Lower lobe of right lung (tissue), 2 donors: ENCODE measurements at regions not wholly inside any gene's neighbourhood (a gene's known extent, or its start where the extent isn't known, plus 50 kb on each side); places are given as distances from the start of the nearest gene placed in this dataset.

Source experiments
- ATAC-seq, 2 donors: fragments of 200-7000 bp; cut with Tn5 transposase; one replicate each; pipeline ENCODE4 v1.9.1; 2020 to 2022; ENCODE audit warnings: mild to moderate bottlenecking in 2 of 2, moderate library complexity in 2 of 2
- DNase-seq: peaks from one replicate; pipeline ENCODE4 v3.0.0-alpha.2; 2020
- H3K27ac ChIP-seq: fragments of 200-600 bp; one replicate; pipeline ENCODE4 v1.8.0; 2022
- H3K27me3 ChIP-seq: fragments of 200-600 bp; one replicate; pipeline ENCODE4 v1.8.0; 2022; ENCODE audit warnings: low read depth
- H3K36me3 ChIP-seq: fragments of 200-600 bp; one replicate; pipeline ENCODE4 v1.8.0; 2022; ENCODE audit warnings: mild to moderate bottlenecking
- H3K4me1 ChIP-seq: fragments of 200-600 bp; one replicate; pipeline ENCODE4 v1.8.0; 2022
- H3K4me3 ChIP-seq: fragments of 200-600 bp; one replicate; pipeline ENCODE4 v1.8.0; 2022; ENCODE audit warnings: mild to moderate bottlenecking
- H3K9me3 ChIP-seq: fragments of 200-600 bp; one replicate; pipeline ENCODE4 v1.8.0; 2022
- intact Hi-C: fragments of 100-400 bp; cut with DNase I; formaldehyde crosslinking; loops from one replicate; pipeline ENCODE4 v1.11.0; 2022
- TF ChIP-seq, protein P1 (sequence below): fragments of 200-600 bp; IDR thresholded peaks from one replicate; pipeline ENCODE4 v1.8.0; 2022; ENCODE audit warnings: antibody characterized with exemption, mild to moderate bottlenecking
- donor health status: DM: no; HTN: yes; CAD: no; lungs with severe emphysema.

DNA sequence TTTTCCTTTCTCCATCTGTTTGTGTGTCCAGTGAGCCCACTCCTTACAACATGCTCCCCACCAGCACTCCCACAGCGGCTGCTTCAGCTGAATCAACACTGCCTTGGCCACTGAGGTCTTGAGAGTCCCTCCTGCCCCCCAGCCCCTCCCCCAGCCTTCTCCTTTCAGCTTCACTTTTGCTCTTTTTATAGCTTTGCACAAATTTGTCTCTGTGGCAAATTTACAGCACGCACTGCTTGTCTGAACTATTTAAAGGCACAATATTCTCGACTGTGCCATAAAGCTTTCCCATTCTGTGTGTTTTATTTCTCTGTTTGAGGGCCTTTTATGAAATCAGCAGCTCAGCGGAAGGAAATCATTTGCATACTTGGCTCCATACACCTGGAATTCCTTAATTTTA lies 579.3 kb downstream of the TOX3 start:
- H3K27ac ChIP-seq, result no peak overlapping the region
- H3K9me3 ChIP-seq, result no peaks in the 10 kb centered on the region
- H3K4me1 ChIP-seq, result no peaks in the 10 kb centered on the region
- ATAC-seq (no peak), DNase-seq (no peak)
- intact Hi-C loops, result no loop called here
- TF ChIP-seq, protein P1, sequence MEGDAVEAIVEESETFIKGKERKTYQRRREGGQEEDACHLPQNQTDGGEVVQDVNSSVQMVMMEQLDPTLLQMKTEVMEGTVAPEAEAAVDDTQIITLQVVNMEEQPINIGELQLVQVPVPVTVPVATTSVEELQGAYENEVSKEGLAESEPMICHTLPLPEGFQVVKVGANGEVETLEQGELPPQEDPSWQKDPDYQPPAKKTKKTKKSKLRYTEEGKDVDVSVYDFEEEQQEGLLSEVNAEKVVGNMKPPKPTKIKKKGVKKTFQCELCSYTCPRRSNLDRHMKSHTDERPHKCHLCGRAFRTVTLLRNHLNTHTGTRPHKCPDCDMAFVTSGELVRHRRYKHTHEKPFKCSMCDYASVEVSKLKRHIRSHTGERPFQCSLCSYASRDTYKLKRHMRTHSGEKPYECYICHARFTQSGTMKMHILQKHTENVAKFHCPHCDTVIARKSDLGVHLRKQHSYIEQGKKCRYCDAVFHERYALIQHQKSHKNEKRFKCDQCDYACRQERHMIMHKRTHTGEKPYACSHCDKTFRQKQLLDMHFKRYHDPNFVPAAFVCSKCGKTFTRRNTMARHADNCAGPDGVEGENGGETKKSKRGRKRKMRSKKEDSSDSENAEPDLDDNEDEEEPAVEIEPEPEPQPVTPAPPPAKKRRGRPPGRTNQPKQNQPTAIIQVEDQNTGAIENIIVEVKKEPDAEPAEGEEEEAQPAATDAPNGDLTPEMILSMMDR, result no peak
- H3K4me3 ChIP-seq, result no peak overlapping the region
- H3K36me3 ChIP-seq, result no peaks in the 10 kb centered on the region
- no peaks in the 10 kb centered on the region for H3K27me3 ChIP-seq

DNA sequence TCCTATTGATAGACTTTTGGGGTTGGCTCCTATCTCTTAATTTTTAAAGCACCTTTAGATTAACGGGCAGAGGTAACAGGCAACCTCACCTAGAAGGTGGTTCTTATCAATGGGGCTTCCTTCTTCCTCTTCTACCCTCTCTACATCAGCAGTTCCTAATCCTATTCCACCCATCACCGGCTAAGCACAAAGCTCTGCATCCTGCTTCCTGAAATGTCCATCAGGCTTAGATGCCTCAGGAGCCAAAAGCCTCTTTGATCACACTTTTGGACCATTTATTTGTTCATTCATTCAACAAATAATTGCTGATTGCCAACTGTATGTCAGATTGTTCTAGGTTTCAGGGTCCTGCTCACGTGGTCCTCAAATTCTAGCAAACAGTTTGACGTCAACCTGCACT lies 586.0 kb downstream of the TOX3 start:
- Histone ChIP-seq H3K27me3 (no peaks in the 10 kb centered on the region), H3K4me1 (no peaks in the 10 kb centered on the region), H3K27ac (no peak overlapping the region), H3K9me3 (no peaks in the 10 kb centered on the region), H3K36me3 (no peaks in the 10 kb centered on the region), H3K4me3 (no peak overlapping the region)
- ATAC-seq (no peak), DNase-seq (no peak)
- TF ChIP-seq, protein P1, result no peak
- intact Hi-C loops, result no loop called here

DNA sequence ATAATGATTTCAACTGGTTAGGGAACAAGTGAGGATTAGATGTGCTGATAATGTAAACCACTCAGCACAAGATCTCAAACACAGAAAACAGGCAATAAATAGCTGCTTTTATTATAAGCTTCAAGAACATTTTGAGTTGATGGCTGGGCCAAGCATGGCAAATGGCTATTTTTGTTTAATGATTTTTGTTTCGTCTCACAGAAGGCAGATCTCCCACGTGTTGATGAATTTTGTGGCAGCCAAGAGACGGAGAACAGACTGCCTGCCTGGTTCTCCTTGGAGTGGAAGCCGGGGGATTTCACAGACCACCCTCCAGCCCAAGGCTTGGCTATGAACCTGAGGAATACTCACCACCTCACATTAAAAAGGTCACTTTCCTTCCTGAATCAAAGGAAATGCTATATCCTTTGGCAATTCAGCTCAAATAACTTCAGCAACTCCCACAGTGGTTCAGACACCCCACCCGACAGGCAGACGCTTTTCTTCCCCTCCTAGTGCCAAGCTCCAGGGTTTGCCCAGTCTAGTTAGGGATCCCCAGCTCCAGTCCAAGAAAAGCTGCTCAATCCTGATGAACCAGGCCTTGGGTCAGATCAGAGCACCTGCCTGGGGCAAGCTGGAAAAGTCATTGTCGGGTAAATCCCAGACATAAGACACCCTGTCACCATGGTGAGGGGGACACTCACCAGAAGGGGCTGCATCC lies 593.5 kb downstream of the TOX3 start:
- H3K27ac ChIP-seq, result no peak overlapping the region
- intact Hi-C loops, result no loop called here
- TF ChIP-seq, protein P1, result no peak

DNA sequence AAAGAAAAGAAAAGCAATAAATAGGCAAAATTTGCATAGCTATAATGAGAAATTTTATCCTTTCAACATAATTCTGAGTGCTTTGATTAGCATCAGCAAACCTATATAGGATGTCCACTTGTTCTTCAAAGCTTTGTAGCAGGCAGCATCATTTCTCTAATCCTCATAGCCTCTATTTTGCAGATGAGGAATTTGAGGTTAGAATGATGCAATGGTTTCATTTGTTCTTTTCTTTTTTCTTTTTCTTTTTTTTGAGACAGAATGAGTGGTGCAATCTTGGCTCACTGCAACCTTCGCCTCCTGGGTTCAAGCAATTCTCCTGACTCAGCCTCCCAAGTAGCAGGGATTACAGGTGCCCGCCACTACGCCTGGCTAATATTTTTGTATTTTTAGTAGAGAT lies 594.4 kb downstream of the TOX3 start:
- intact Hi-C loops, result no loop called here
- H3K4me1 ChIP-seq, result no peaks in the 10 kb centered on the region
- TF ChIP-seq, protein P1, result no peak
- no peaks in the 10 kb centered on the region for H3K27me3 ChIP-seq
- H3K27ac ChIP-seq, result no peak overlapping the region
- no peak overlapping the region for H3K4me3 ChIP-seq
- no peaks in the 10 kb centered on the region for H3K9me3 ChIP-seq
- DNase-seq, result no peak
- no peaks in the 10 kb centered on the region for H3K36me3 ChIP-seq
- ATAC-seq, result no peak

More for the DNA sequence above, 593.5 kb downstream of the TOX3 start:
- Histone ChIP-seq H3K36me3 (no peaks in the 10 kb centered on the region), H3K4me3 (no peak overlapping the region), H3K27me3 (no peaks in the 10 kb centered on the region), H3K4me1 (no peaks in the 10 kb centered on the region), H3K9me3 (no peaks in the 10 kb centered on the region)
- ATAC-seq, result no peak
- no peak for DNase-seq

DNA sequence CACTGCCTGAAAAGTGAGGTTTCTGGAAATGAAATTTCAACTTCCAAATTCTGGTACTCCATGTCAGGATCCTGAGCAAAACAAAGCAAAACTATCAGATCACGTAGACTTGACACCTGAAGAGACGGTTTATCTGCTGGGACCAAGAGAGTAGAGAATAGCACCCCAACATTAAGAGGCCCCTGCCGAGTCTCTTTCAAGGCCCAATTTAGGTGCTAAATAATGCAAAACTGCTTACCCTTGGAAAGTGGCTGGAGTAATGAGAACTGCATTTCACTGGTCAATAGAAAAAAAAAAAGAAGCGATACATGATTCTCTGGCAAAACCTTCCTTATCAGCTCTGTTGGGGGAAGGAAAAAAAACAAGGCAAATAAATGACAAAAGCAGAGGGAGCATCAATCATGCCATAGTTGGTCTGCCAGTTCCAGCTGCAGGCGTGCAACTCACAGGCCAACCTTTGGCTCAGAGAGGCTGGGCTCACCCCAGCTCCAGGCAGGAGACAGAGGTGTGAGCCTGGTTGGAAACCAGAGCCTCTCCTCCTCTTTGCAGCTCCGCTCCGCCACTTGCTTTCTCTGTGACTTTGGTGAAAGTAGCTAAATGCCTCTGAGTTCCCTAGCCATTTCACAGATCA lies 595.2 kb downstream of the TOX3 start:
- H3K4me1 ChIP-seq, result no peaks in the 10 kb centered on the region
- H3K4me3 ChIP-seq, result no peak overlapping the region
- no peaks in the 10 kb centered on the region for H3K27me3 ChIP-seq
- DNase-seq (no peak), ATAC-seq (no peak)
- TF ChIP-seq, protein P1, result no peak
- H3K36me3 ChIP-seq, result no peaks in the 10 kb centered on the region
- no peak overlapping the region for H3K27ac ChIP-seq
- intact Hi-C loops, result no loop called here
- no peaks in the 10 kb centered on the region for H3K9me3 ChIP-seq
